ENCODE measurements at regions not wholly inside any gene's neighbourhood (a gene's known extent, or its start where the extent isn't known, plus 50 kb on each side); places are given as distances from the start of the nearest gene placed in this dataset.

DNA sequence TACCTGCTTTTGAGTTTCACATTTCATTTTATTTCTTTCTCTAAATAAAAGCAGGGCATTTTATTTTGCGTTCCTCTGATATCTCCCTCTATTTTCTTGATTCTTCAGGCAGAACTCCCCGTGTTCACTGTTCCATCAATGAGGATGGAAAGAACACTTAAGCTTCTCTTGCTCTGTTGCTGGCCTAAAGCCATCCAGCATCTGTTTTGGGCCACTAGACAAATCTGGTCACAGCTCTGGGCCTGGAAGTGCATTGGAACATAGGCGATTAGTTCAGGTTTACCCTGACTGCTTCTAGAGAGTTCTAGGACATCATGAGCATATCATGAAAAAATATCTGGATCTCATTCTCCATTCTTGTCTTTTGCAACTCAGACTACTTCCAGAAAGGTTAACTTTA, 611.2 kb downstream of the UTRN start:
- H3K4me3 Mint-ChIP-seq: no peak overlapping the region
- ChIA-PET CTCF (no interaction called here), POLR2A (no interaction called here)
- H3K9me3 Mint-ChIP-seq: peaks cover 2% of the 10 kb centered on the region
- H3K27me3 Mint-ChIP-seq: no peaks in the 10 kb centered on the region
- no peak for DNase-seq
- intact Hi-C loops (cut with micrococcal nuclease): no loop called here
- H3K4me1 Mint-ChIP-seq: no peaks in the 10 kb centered on the region
- ATAC-seq (ENCODE audit: low read depth): no peak
- TF ChIP-seq, protein P1, sequence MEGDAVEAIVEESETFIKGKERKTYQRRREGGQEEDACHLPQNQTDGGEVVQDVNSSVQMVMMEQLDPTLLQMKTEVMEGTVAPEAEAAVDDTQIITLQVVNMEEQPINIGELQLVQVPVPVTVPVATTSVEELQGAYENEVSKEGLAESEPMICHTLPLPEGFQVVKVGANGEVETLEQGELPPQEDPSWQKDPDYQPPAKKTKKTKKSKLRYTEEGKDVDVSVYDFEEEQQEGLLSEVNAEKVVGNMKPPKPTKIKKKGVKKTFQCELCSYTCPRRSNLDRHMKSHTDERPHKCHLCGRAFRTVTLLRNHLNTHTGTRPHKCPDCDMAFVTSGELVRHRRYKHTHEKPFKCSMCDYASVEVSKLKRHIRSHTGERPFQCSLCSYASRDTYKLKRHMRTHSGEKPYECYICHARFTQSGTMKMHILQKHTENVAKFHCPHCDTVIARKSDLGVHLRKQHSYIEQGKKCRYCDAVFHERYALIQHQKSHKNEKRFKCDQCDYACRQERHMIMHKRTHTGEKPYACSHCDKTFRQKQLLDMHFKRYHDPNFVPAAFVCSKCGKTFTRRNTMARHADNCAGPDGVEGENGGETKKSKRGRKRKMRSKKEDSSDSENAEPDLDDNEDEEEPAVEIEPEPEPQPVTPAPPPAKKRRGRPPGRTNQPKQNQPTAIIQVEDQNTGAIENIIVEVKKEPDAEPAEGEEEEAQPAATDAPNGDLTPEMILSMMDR (IDR thresholded peaks at IDR 0.05): no peak
- H3K27ac Mint-ChIP-seq: no peak overlapping the region
- no peaks in the 10 kb centered on the region for H3K36me3 Mint-ChIP-seq (ENCODE audit: low read depth)

DNA sequence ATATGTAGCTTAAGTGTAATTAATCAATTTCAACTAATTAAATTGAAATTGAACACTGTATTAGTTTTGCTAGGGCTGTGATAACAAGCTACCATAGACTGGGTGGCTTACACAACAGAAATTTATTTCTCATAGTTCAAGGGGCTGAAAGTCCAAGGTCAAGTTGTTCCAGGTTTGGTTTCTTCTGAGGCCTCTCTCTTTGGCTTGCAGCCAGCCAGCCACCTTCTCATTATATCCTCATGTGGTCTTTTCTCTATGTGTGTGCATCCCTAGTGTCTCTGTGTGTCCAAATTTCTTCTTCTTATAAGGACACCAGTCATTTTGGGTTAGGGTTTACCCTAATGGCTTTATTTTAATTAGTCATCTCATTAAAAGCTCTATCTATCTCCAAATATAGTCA, 611.7 kb downstream of the UTRN start:
- POLR2A ChIA-PET: no interaction called here
- H3K4me1 Mint-ChIP-seq: no peaks in the 10 kb centered on the region
- CTCF ChIA-PET: no interaction called here

DNA sequence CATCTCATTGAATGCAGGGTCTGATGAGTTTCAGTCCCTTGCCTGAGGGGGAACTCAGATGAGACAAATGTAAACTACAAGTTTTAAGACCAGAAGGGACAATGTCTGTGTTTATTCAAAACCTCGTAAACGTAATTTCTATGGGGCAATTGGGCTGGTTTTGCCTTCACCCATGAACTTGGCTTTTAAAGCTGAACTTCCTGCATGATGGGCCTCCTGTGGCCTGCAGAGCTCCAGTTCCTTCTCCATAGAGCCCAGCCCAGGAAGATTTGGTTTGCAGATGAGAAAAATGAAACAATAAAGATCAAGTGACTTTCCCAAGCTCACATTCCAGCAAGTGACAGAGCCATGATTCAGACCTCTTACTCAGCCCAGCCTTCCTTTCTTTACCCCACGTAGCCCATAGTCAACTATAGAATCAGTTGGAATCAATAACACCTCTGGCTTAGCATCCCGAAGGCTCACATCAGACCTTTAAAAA, 612.3 kb downstream of the UTRN start:
- no peak for DNase-seq
- ATAC-seq (ENCODE audit: low read depth): no peak
- Mint-ChIP-seq H3K9me3 (peaks cover 9% of the 10 kb centered on the region), H3K4me3 (no peak overlapping the region), H3K36me3 (ENCODE audit: low read depth) (no peaks in the 10 kb centered on the region), H3K4me1 (no peaks in the 10 kb centered on the region), H3K27me3 (no peaks in the 10 kb centered on the region), H3K27ac (no peak overlapping the region)
- ChIA-PET POLR2A (no interaction called here), CTCF (no interaction called here)
- TF ChIP-seq, protein P1 (IDR thresholded peaks at IDR 0.05): no peak
- intact Hi-C loops (cut with micrococcal nuclease): no loop called here

More for the DNA sequence above, 611.7 kb downstream of the UTRN start:
- no peak overlapping the region for H3K27ac Mint-ChIP-seq
- TF ChIP-seq, protein P1 (IDR thresholded peaks at IDR 0.05): no peak
- no peaks in the 10 kb centered on the region for H3K36me3 Mint-ChIP-seq (ENCODE audit: low read depth)
- H3K4me3 Mint-ChIP-seq: no peak overlapping the region
- no peak for DNase-seq
- no peaks in the 10 kb centered on the region for H3K27me3 Mint-ChIP-seq
- ATAC-seq (ENCODE audit: low read depth): no peak
- intact Hi-C loops (cut with micrococcal nuclease): no loop called here
- H3K9me3 Mint-ChIP-seq: peaks cover 5% of the 10 kb centered on the region

DNA sequence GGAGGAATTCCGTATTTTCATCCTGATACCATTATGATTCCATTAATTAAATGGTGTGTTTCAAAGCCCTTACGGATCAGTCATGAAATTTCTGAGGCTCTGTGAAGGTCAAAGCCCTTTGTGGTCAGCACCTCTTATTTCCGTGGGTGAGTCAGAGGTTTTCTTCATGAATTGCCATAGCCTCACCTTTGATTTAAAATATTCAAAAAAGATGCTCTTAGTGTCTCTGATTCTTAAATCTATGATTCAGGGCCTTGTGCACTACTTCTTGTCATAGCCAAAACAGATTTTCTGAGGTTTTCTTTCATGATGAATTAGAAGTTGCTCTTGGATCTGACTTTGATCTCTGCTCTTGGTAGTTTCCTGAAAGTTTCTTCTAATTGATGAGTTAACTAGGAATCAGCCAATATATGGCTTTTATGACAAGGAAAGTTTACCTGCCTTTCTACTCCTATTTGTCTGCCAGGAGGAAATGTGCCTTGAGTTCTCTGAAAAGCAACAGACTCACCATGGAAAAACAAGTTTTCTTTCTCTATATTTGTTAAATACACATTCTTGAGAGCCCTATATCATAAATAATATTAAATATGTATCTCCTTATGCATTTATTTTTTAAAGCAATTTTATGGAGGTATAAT, 613.0 kb downstream of the UTRN start:
- Mint-ChIP-seq H3K4me1 (no peaks in the 10 kb centered on the region), H3K36me3 (ENCODE audit: low read depth) (peaks cover 2% of the 10 kb centered on the region), H3K27me3 (no peaks in the 10 kb centered on the region), H3K4me3 (no peak overlapping the region), H3K27ac (no peak overlapping the region), H3K9me3 (peaks cover 12% of the 10 kb centered on the region)
- intact Hi-C loops (cut with micrococcal nuclease): no loop called here
- ChIA-PET CTCF (no interaction called here), POLR2A (no interaction called here)
- DNase-seq (no peak), ATAC-seq (ENCODE audit: low read depth) (no peak)
- TF ChIP-seq, protein P1 (IDR thresholded peaks at IDR 0.05): no peak

DNA sequence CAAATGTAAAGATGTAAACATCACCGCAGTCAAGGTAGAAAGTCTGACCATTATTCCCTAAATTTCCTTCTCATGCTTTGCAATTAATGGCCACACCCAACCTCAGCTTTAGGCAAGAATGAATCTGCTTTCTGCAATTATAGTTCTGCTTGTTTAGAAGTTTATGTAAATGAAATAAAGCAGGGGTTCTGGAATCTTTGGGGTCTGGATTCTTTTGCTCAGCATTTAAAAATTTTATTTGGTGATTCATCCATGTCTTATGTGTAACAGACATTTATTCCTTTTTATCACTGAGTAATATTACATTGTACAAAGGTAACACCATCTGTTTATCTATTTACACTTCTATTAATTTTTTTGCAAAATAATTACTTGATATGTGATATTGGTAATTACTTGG, 613.6 kb downstream of the UTRN start:
- no peaks in the 10 kb centered on the region for H3K27me3 Mint-ChIP-seq
- intact Hi-C loops (cut with micrococcal nuclease): no loop called here
- CTCF ChIA-PET: no interaction called here
- ATAC-seq (ENCODE audit: low read depth) (no peak), DNase-seq (no peak)
- H3K27ac Mint-ChIP-seq: no peak overlapping the region
- peaks cover 2% of the 10 kb centered on the region for H3K36me3 Mint-ChIP-seq (ENCODE audit: low read depth)
- POLR2A ChIA-PET: no interaction called here
- H3K4me3 Mint-ChIP-seq: no peak overlapping the region
- H3K4me1 Mint-ChIP-seq: no peaks in the 10 kb centered on the region
- peaks cover 12% of the 10 kb centered on the region for H3K9me3 Mint-ChIP-seq
- TF ChIP-seq, protein P1 (IDR thresholded peaks at IDR 0.05): no peak
